Tibial nerve (tissue), 4 donors: ENCODE measurements at regions not wholly inside any gene's neighbourhood (a gene's known extent, or its start where the extent isn't known, plus 50 kb on each side); places are given as distances from the start of the nearest gene placed in this dataset.

Experiments
- EP300 ChIP-seq, 2 donors: sonication (generic); formaldehyde crosslinking; IDR thresholded peaks; one replicate each; pipeline ENCODE4 v1.6.1; 2017; ENCODE audit warnings: antibody characterized with exemption in 2 of 2, mild to moderate bottlenecking in 1 of 2
- TF ChIP-seq, protein P1 (sequence below), 5 experiments: fragments of 200-600 bp in 3 of 5; fragments of 450-650 bp in 2 of 5; sonication (generic) in 3 of 5; IDR thresholded peaks; one replicate each; pipeline ENCODE4 v1.5.1; 2016 to 2019; ENCODE audit warnings: antibody characterized with exemption in 5 of 5, mild to moderate bottlenecking in 3 of 5, moderate library complexity in 2 of 5

DNA sequence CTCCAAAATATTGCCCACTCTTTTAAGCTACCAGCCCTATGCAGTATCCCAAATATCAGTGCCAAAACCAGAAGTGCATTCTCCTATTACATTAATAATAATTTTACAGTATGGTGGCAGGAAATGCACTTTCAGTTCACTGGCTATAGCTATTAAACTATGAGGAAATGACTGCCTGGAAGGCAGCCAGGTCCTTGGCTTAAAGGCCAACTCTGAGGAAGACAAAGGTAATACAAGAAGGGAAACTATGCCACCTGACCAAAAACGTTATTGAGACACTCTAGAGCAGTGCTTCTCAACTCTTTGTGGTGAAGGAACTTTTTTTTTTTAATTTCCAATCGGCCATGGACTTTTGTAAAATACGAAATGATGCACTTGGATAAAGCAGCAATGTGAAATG, 133.6 kb upstream of the VAMP7 start:
- TF ChIP-seq, protein P1, sequence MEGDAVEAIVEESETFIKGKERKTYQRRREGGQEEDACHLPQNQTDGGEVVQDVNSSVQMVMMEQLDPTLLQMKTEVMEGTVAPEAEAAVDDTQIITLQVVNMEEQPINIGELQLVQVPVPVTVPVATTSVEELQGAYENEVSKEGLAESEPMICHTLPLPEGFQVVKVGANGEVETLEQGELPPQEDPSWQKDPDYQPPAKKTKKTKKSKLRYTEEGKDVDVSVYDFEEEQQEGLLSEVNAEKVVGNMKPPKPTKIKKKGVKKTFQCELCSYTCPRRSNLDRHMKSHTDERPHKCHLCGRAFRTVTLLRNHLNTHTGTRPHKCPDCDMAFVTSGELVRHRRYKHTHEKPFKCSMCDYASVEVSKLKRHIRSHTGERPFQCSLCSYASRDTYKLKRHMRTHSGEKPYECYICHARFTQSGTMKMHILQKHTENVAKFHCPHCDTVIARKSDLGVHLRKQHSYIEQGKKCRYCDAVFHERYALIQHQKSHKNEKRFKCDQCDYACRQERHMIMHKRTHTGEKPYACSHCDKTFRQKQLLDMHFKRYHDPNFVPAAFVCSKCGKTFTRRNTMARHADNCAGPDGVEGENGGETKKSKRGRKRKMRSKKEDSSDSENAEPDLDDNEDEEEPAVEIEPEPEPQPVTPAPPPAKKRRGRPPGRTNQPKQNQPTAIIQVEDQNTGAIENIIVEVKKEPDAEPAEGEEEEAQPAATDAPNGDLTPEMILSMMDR (IDR thresholded peaks at IDR 0.05), result no peak
- TF ChIP-seq EP300 (IDR thresholded peaks at IDR 0.05), result no peak
